Superior temporal gyrus (tissue), 1 donor: ENCODE measurements at regions not wholly inside any gene's neighbourhood (a gene's known extent, or its start where the extent isn't known, plus 50 kb on each side); places are given as distances from the start of the nearest gene placed in this dataset.
"Not testable (repeated sequence)": the region's sequence is repeated elsewhere in the genome, so short reads cannot be mapped to it uniquely, and the experiment has no call there.

Experiments used
- DNase-seq: peaks from one replicate; pipeline ENCODE4 v3.0.0-alpha.2; 2016; ENCODE audit errors: extremely low spot score

DNA sequence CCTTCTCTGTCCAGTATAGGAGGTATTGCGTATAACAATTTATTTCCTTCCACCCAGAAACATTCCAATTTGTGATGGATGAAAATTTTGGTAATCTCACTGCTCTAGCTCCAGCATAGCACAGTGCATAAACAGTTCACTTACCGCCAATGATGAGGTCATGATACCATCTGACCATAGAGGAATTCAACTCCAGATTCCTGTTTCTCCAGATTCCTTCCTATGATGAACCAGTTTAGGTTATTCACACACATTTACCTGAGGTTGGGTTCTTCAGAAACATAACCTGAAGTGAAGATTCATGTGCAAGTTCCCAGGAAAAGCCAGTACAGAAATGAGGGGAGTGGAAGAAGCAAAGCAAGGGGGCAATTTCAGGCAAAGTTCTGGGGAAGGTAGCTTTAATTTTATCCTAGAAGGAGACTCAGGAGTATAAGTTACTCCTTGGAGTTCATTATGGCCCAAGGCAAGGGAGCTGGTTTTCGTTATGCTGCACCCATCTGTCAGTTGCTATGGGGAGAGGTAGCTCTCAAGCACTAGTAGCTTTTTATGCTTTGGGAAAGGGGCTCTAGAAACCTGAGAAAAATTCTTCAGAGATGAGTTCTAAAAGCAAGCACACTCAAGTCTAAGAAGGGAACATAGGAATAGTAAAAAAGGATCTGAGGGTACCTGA lies 121.6 kb downstream of the CASP12 start:
- no peak for DNase-seq

DNA sequence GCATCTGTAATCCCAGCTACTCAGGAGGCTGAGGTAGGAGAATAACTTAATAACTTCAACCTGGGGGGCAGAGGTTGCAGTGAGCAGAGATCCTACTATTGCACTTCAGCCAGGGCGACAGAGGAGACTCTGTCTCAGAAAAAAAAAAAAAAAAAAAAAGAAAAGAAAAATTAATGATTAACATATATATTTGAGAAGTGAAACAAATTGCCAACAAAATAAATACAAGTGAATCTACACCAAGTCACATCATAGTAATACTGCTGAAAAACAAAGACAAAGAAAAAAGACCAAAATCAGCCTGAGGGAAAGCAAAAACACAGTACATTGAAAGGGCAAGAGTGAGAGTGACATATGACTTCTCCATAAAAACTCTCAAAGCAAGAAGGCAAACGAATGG lies 123.7 kb downstream of the CASP12 start:
- DNase-seq = no peak

DNA sequence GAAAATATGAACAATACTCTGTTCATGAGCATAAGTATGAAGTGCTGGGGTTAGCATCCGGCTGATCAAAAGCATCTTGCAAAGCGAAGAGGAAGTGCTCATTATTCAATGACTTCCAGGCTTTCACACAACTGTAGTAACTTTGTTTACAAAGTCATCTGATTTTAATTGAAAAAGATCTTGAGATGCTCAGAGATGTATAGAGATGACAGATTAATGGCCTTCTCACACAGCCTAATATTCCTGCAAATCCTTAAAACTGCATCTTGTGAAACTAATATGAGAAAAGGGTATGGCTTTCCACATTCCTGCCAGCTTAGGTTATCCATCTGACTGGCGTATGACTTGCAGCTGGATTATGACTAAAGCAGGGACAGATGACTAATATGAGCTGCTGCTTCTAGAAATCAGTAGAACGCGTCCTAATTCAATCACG lies 125.4 kb downstream of the CASP12 start:
- no peak for DNase-seq

DNA sequence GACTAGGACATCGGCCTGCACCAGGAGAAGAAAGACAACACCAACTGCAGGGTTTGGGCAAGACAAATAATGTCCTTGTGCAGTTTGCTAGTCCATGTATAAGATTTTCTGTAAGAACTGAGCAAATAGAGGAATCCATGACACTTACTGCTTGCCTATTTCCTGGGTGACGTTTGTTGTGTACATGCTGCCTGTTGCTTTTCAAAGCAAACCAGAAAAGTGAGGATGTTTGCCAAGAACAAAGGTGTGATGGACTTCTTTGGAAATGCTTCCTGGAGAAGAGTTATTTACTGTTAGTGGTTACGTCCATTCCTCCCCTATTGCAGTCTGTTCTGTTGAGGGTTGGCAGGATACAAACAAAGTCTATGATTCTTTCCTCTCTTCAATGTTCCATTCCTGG lies 126.5 kb downstream of the CASP12 start:
- DNase-seq = no peak

DNA sequence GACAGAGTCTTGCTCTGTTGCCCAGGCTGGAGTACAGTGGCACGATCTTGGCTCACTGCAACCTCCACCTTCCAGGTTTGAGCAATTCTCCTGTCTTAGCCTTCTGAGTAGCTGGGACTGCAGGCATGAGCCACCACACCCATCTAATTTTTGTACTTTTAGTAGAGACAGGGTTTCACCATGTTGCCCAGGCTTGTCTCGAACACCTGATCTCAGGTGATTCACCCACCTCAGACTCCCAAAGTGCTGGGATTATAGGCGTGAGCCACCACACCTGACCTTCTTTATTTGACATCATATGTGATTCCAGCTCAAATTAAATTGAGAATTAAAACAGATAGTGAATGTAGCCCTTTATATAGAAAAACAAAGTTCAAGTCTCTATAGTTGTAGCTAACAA lies 127.2 kb downstream of the CASP12 start:
- not testable (repeated sequence) for DNase-seq

DNA sequence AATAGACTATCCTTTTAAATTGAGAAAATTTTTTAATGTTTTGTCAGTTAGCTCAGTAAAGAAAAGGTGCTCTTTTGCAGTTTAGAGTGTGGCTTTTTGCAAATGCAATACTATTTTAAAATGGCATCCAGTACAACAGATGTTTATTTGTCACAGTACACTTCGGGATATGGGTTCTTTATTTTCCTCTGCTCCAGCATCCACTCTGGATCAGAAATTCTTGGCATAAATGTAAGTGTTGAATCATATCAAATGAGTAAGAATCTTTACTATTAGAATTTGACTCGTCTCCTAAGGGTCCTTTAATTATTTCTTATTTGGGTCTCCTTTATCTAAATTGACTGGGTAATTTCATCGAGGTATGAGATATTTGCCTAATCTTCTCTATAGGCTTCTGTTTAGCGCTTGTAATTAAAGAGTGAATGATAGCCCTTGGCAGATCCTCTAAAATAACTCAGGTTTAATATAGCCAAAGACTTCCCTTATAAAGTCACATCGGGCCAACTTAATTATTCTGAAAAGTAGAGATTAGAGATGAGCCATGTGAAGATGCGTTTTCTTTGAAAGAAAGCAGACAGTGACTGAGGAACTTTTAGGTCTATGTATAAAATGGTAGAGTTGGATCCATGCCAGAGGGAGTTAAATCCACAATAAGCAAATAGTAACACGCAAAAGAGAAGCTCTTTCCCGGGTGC lies 132.7 kb downstream of the CASP12 start:
- no peak for DNase-seq

DNA sequence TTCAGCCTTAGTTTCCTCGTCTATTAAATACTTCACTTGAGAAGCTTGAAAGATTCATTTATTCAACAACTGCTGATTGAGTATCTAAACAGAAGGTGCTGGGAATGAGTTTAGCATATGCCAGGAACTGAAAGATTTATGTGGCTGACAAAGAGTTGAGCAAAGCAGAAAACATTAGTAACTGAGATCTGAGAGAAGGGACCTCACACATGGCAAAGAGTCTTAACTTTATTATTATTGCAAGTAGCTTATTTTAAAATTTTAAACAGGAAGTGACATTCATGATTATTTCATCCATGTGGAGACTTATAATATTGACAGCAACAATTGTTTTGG lies 133.6 kb downstream of the CASP12 start:
- DNase-seq = no peak

DNA sequence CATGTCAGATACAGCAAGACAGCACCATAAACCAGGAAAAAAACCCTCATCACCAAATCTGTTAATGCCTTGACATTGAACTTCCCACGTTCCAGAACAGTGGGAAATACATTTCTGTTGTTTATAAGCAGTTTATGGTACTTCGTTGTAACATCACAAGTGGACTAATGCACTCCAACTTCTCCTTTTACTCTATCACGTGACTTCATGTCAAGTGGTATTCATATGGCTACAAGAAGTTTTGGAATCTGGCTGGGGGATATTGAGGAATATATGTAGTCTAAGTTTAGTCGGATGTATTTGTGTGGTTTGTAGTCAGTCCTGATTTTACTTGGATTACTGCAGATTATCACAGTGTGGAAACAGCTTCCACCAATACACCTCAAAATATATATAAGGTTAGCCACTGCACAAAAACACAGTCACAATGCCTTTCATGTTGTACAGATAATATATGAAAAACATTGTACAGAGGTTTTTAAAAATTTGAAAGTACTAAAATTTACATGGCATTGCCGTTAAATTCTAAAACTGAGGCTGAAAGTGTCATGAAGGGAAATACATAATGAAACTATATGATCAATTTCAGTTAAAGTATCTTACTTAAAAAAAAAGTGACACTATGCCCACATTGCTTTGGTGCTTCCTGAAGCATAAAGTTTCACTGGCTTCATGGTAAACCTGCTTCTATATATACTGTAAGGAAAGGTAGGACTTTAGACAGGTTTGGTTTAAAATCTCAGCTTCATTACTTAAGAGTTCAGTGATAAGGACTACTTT lies 134.1 kb downstream of the CASP12 start:
- DNase-seq = no peak

DNA sequence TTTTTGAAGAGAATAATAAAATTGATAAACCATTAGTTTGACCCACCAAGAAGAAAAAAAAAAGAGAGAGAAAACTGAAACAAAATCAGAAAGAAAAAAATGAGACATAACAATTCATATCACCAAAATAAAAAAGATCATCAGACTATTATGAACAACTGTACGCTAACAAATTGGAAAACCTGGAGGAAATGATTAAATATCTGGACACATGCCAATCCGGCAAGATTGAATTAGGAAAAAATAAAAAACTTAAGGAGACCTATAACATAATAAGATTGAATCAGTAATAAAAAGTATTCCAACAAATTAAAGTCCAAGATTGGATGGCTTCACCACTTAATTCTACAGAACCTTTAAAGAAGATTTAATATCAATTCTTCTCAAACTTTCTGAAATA lies 136.7 kb downstream of the CASP12 start:
- no peak for DNase-seq

DNA sequence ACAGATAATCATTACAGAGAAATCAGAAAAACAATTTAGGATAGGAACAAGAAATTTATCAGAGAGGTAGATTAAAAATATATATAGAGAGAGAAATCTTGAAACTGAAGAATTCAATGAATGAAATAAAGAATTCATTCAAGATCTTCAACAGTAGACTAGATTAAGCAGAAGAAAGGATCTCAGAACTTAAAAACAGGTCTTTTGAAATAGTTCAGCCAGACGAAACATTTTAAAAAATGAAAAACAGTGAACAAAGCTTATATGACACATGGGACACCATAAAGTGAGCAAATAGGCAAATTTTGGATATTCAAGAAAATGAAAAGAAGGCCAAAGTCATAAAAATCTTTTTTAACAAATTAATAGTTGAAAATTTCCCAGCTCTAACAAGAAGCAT lies 138.8 kb downstream of the CASP12 start:
- DNase-seq = no peak

DNA sequence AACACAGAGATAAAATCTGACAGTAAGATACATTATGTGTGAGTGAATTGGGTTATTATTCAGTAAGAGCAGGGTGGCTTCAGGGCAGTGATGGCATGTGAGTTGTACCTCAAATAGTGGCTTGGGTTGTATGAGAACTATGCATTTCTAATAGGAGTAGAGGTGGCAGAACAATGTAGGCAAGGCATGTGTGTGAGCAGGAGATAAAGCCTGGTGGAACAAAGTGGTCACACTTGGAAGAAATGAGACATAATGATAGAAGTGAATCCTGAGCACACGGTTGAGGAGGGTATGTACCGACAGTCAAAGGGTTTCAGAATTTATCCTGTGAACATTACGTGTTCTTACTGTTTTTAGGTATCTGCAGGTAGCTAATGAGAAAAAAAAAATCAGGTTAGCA lies 159.3 kb downstream of the CASP12 start:
- DNase-seq = no peak

DNA sequence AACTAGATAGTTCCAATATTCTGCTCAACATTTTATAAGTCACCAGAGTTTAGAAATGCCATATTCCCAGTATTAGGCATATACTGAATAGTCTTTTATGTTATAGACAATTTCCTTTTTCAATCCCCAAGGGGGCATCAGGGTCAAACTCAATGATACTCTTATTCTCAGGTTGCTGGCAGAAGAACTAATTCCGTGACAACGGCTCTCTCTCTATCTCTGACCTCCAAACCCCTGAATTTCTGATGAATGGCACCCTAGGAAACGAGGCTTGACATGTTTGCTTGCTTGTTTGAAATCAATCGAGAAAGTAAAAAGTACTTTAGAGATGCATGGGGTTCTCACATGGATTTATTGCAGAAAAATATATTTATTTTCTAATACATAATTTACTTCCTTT lies 160.1 kb downstream of the CASP12 start:
- DNase-seq = no peak

DNA sequence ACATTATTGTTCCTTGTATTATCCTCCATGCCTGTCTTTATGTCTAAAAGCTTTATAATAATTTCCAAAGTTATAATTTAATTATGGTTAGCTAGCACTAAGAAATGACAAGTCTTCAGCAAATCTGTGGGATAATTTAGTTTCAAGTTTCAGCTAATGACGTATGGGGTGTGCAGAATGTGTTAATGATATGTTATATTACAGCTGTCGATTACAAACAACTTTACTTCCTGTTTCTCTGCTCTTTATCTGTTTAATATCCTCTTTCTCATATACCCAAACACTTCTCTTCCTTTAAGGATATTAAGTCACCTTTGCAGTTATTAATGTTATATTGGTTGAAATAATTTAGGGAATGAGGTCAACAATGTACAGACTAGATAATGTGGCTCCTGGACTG lies 161.8 kb downstream of the CASP12 start:
- DNase-seq = no peak

DNA sequence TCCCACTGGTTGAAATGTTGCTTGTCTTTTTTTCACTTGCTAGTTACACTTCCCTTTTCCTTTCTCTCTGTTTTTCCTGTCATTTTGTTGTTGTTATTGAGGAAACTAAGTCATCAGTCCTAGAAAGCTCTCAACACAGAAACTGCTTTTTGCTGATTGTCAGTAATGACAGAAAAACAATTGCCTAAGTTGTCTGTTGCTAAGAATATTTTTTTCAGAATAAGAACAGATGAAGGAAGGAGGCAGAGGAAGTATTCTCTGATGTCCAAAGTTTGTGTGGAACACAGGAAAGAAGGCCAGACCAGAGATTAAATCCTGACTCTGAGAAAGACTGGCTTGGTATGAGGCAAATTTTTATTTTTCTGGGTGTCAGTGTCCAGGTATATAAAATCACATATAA lies 163.3 kb downstream of the CASP12 start:
- DNase-seq = no peak

DNA sequence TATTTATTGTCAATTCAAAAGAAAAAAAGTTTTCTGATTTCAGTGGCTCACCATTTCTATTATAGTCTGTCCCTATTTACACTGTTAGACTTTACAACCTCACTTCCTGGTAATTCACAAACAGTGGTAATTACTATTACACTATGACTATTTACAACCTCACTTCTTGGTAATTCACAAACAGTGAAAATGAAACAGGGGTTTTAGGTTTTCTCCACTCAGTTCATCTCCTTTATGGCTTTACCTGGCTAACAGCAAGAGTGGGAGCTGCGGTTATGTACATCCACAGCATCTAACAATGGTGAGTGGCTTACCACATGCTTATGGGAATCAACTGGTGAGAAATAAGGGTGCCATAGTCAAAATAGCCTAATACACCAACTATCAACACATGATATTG lies 166.4 kb downstream of the CASP12 start:
- DNase-seq = no peak

DNA sequence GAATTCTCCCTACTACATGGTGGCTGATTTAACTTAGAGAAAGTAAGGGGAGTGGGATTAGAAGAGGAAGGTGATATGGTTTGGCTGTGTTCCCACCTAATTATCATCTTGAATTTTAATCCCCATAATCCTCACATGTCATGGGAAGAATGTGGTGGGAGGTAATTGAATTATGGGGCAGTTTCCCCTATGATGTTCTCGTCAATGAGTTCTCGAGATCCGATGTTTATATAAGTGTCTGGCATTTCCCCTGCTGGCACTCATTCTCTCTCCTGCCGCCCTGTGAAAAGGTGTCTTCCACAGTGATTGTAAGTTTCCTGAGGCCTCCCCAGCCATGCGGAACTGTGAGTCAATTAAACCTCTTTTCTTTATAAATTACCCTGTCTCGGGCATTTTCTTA lies 169.3 kb downstream of the CASP12 start:
- DNase-seq = no peak

DNA sequence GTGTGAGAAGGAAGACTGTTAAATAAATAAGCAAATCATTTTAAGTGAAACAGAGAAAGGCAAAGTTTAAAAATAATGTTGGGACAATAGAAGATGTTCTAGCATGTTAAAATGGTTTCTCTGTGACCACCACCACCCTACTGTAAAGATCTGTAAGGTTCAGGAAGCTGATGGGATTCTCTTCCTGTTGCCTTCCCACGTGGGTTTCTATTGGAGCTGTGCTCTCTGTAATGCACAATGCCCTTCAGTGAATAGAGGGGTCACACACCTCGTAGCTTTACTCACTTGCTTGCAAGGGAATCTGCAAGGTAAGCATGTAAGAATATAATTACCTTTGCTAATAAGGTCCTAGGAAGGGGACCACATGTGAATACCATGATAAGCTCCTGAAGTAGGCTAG lies 170.5 kb downstream of the CASP12 start:
- DNase-seq = no peak

DNA sequence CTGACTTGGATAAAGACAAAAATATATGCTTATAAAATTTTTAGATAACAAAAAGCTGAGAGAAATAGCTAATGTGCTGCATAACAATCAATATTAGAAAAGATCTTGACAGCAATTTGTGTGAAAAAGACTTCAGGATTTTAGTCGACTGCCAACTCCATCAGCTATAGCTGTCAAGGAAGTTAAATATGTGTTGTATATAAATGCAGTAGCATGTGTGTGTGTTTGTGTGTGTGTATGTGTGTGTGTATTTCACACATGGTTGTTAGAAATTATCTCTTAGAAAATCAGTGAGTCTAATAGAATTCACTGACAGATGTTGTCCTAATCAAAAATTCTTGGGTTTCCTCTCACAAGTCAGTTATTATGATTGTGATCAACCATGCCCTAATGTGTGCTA lies 171.2 kb downstream of the CASP12 start:
- DNase-seq = no peak

DNA sequence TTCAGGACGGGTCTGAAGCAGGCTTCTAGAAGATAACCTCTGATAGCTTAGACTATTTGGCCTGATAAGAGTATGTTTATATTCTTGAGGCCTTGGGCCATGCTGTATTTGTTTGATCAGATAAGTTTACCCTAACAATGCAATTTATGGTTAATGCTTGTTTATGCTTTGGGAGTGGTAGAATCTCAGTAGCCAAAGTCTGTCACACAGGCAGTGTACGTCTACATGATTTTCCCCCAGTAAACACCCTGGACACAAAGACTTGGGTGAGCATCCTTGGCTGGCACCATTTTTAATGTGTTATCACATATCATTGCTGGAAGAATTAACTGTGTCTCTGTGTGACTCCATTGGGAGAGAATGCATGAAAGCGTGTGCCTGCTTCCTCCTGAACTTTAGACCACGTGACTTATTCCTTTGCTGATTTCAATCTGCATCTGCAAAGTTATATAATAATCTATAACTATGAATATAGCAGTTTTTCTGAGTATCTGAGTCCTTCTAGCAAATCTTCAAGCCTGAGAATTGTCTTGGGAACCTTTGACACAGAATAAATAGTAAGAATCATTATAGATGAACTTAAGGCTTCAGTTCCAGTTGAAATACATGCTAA lies 172.4 kb downstream of the CASP12 start:
- DNase-seq = no peak

DNA sequence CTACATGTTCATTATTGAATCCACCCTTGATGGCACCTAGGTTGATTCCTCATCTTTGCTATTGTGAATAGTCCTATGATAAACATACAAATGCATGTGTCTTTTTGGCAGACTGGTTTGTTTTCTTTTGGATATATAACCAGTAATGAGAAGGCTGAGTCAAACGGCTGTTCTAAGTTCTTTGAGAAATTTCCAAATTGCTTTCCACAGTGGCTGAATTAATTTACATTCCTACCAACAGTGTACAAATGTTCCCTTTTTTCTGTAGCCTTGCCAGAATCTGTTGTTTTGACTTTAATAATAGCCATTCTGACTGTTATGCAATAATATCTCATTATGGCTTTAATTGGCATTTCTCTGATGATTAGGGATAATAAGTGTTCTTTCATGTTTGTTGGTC lies 184.9 kb downstream of the CASP12 start:
- peak; percentile 29 for DNase-seq

DNA sequence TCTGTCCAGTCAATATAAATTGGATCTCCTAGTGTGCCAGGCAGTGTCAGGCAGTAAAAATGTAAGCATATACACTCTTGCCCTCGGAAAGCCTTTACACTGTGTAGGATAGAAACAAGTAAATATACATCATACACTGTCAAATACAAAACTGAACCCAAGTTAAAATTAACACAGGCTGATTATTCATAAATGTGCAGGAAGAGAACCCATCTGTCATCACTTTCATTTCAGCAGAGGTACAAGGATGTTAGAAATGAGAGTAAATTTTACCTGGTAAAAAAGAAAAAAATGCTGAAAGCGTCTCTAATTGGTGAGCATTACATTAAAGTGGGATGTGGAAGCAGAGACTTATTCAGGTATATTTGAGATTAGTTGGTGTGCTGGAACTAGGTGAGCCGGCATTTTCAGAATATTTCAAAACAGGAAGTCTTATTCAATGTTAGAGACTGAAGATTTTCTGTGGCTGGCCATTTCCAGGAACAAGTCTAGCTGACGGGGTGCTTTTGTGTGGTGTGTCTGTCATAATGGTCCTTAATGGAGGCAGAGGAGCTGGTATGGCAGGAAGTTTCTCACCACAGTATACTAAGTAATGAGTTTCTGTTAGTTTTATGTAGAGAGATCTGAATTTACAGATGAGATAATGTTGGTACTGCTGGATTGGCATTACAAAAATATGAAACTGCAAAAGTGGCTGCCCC lies 192.6 kb downstream of the CASP12 start:
- peak; percentile 35 for DNase-seq

DNA sequence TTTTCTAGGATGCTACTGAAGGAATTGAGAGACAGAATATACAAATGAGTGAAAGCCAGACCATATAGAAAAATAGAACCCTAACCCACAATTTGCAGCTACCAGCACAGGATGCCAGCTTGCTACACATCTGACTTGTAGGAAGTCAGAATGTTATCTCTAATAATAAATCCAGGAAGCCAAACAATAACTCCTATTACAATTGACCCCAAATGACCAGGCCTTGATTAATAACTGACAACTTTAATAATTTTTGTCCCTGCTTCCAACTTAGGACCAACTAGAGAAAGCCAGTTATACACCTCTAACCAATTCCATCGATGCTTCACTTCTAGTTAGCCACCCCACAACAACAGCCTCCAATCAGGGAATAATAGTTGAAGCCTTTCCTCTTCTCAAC lies 193.4 kb downstream of the CASP12 start:
- no peak for DNase-seq
